Osteoblast (primary cell): ENCODE measurements at regions not wholly inside any gene's neighbourhood (a gene's known extent, or its start where the extent isn't known, plus 50 kb on each side); places are given as distances from the start of the nearest gene placed in this dataset.

Source experiments
- DNase-seq: peaks from one replicate; pipeline ENCODE4 v3.0.0; 2011; ENCODE audit warnings: low spot score, mixed read lengths; ENCODE audit not compliant: insufficient read length; ENCODE audit errors: missing footprints
- H2AFZ ChIP-seq: 2 replicates; pipeline ENCODE4 v1.6.0; 2011; ENCODE audit warnings: mild to moderate bottlenecking, low read length
- H3K27ac ChIP-seq: 2 replicates; pipeline ENCODE4 v1.5.1; 2011; ENCODE audit warnings: mild to moderate bottlenecking, low read depth, low read length, moderate library complexity
- H3K27me3 ChIP-seq: 2 replicates; pipeline ENCODE4 v1.6.0; 2012; ENCODE audit warnings: mild to moderate bottlenecking, control low read depth, inconsistent platforms, low read length, moderate library complexity; ENCODE audit not compliant: insufficient read depth
- H3K36me3 ChIP-seq: 2 replicates; pipeline ENCODE4 v1.5.1; 2011; ENCODE audit warnings: mild to moderate bottlenecking, low read length, control low read depth, moderate library complexity; ENCODE audit not compliant: insufficient read depth
- H3K4me1 ChIP-seq: 2 replicates; pipeline ENCODE4 v1.5.1; 2011; ENCODE audit warnings: mild to moderate bottlenecking, low read length, control low read depth, moderate library complexity; ENCODE audit not compliant: insufficient read depth
- H3K4me2 ChIP-seq: 2 replicates; pipeline ENCODE4 v1.6.0; 2011; ENCODE audit warnings: mild to moderate bottlenecking, low read length; ENCODE audit not compliant: insufficient read depth
- H3K4me3 ChIP-seq: fragments of 200-600 bp; sonication (generic); 3 replicates; pipeline ENCODE4 v1.5.1; 2012; ENCODE audit warnings: mild to moderate bottlenecking, low read length, inconsistent platforms; ENCODE audit not compliant: insufficient read depth
- H3K79me2 ChIP-seq: 2 replicates; pipeline ENCODE4 v1.6.0; 2012; ENCODE audit warnings: mild to moderate bottlenecking, low read length, control low read depth, inconsistent platforms; ENCODE audit not compliant: insufficient read depth
- H3K9me3 ChIP-seq: 2 replicates; pipeline ENCODE4 v1.5.1; 2011; ENCODE audit warnings: low read depth, low read length, control low read depth
- H4K20me1 ChIP-seq: 2 replicates; pipeline ENCODE4 v1.6.0; 2012; ENCODE audit warnings: mild to moderate bottlenecking, low read length, control low read depth; ENCODE audit not compliant: insufficient read depth
- CTCF ChIP-seq: IDR thresholded peaks from 2 replicates; pipeline ENCODE4 v1.5.1; 2011; ENCODE audit warnings: mild to moderate bottlenecking, low read depth, low read length, moderate library complexity; ENCODE audit errors: extremely low read depth

- H3K4me3 ChIP-seq = no peak overlapping the region
- H3K4me1 ChIP-seq = no peaks in the 10 kb centered on the region
- H3K79me2 ChIP-seq = no peaks in the 10 kb centered on the region
- no peak for TF ChIP-seq CTCF
- H3K27me3 ChIP-seq = no peaks in the 10 kb centered on the region
- no peaks in the 10 kb centered on the region for H3K36me3 ChIP-seq
- H3K27ac ChIP-seq = no peak overlapping the region
- no peak overlapping the region for H2AFZ ChIP-seq
- DNase-seq = no peak
- no peaks in the 10 kb centered on the region for H4K20me1 ChIP-seq
- no peaks in the 10 kb centered on the region for H3K9me3 ChIP-seq
- no peak overlapping the region for H3K4me2 ChIP-seq
These were observed 110.3 kb downstream of the OXSM start for GRCh38 chr3:25900161-25900560.

GRCh38 chr3:25901796-25902195 lies 111.9 kb downstream of the OXSM start:
- no peak for TF ChIP-seq CTCF
- H3K79me2 ChIP-seq = no peaks in the 10 kb centered on the region
- H2AFZ ChIP-seq = no peak overlapping the region

DNA sequence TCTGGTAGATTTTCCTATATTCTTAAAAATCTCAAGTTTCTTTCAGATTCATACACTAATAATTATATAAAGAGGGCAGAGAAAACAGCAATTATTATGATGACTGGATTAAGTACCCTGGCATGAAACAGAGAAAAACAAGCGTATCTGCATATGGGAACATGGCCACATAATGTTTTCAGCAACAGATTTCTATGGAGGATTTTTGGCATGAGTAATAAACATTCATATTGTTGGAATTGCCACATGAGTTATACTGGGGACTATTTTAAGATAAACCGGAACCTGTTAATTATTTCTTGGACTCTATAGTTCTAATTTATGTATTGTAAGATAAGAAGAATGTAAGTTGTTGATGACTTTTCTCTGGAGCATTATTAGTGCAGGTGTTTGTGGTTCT lies 112.7 kb downstream of the OXSM start:
- Histone ChIP-seq H3K36me3 (no peaks in the 10 kb centered on the region), H3K4me3 (no peak overlapping the region), H4K20me1 (no peaks in the 10 kb centered on the region), H2AFZ (no peak overlapping the region), H3K27me3 (no peaks in the 10 kb centered on the region), H3K4me2 (no peak overlapping the region), H3K27ac (no peak overlapping the region), H3K79me2 (no peaks in the 10 kb centered on the region), H3K4me1 (no peaks in the 10 kb centered on the region), H3K9me3 (no peaks in the 10 kb centered on the region)
- DNase-seq = no peak
- no peak for TF ChIP-seq CTCF

More at GRCh38 chr3:25901796-25902195, 111.9 kb downstream of the OXSM start:
- H3K36me3 ChIP-seq = no peaks in the 10 kb centered on the region
- no peaks in the 10 kb centered on the region for H3K4me1 ChIP-seq
- H3K4me3 ChIP-seq = no peak overlapping the region
- no peak overlapping the region for H3K4me2 ChIP-seq
- H3K27me3 ChIP-seq = no peaks in the 10 kb centered on the region
- no peaks in the 10 kb centered on the region for H4K20me1 ChIP-seq
- H3K27ac ChIP-seq = no peak overlapping the region
- no peaks in the 10 kb centered on the region for H3K9me3 ChIP-seq
- DNase-seq = no peak

GRCh38 chr3:25903371-25904129 lies 113.7 kb downstream of the OXSM start:
- DNase-seq = no peak
- H3K79me2 ChIP-seq = no peaks in the 10 kb centered on the region
- H2AFZ ChIP-seq = no peak overlapping the region
- no peaks in the 10 kb centered on the region for H3K36me3 ChIP-seq
- H3K4me1 ChIP-seq = no peaks in the 10 kb centered on the region
- TF ChIP-seq CTCF = no peak
- H3K4me3 ChIP-seq = no peak overlapping the region
- H3K4me2 ChIP-seq = no peak overlapping the region
- H4K20me1 ChIP-seq = no peaks in the 10 kb centered on the region
- no peaks in the 10 kb centered on the region for H3K27me3 ChIP-seq
- no peak overlapping the region for H3K27ac ChIP-seq
- H3K9me3 ChIP-seq = no peaks in the 10 kb centered on the region
